GM10266 (cell line): ENCODE measurements at regions not wholly inside any gene's neighbourhood (a gene's known extent, or its start where the extent isn't known, plus 50 kb on each side); places are given as distances from the start of the nearest gene placed in this dataset.

ENCODE experiments used
- DNase-seq: peaks from one replicate; pipeline ENCODE4 v3.0.0; 2012; ENCODE audit errors: extremely low spot score
- CTCF ChIP-seq: IDR thresholded peaks from 2 replicates; pipeline ENCODE4 v1.5.1; 2012; ENCODE audit warnings: mild to moderate bottlenecking, low read depth; ENCODE audit not compliant: control insufficient read depth, insufficient read depth; ENCODE audit errors: missing control alignments

GRCh38 chr10:65294329-65294728 lies 1631.5 kb upstream of the LRRTM3 start:
- no peak for TF ChIP-seq CTCF
- no peak for DNase-seq

DNA sequence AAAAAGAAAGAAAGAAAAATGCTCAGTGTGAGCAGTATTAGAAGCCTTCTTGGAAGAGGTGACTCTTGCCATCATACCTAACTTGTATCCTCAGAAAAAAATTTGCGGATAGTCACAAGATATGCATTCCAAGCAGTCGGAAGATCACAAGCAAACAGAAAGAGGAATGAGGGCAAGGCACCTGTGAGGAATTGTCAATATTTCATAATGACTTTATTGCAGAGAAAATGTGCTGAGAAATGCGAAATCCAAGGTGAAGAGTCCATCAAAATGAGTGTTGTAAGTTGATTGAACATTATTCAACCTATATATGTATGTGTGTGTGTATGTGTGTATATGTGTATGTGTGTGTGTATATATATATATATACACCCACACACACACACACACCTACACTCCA lies 1624.7 kb upstream of the LRRTM3 start:
- no peak for DNase-seq
- TF ChIP-seq CTCF = no peak

GRCh38 chr10:65306201-65306600 lies 1619.6 kb upstream of the LRRTM3 start:
- no peak for DNase-seq
- TF ChIP-seq CTCF = no peak

- DNase-seq = no peak
- no peak for TF ChIP-seq CTCF
Observed at GRCh38 chr10:65312876-65313275, 1613.0 kb upstream of the LRRTM3 start.

DNA sequence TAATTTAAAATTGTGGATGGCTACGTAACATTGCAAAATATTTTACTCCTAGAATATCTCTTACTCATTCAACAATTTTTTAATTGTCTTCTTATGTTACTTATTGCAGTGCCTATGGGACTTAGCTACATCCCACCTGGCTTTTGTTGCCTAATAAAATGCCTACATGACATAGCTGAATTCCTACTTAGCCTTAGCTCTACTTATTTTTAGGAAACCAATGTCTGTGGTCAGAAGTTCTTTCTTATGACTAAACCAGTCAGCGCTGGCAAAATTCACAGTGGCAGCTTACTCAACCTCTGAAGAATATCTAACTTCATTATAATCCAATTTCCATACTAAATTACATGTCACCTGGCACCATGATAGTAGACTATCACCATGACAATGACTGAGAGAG lies 1612.4 kb upstream of the LRRTM3 start:
- no peak for TF ChIP-seq CTCF
- DNase-seq = no peak

GRCh38 chr10:65314253-65314652 lies 1611.6 kb upstream of the LRRTM3 start:
- no peak for DNase-seq
- TF ChIP-seq CTCF = no peak

DNA sequence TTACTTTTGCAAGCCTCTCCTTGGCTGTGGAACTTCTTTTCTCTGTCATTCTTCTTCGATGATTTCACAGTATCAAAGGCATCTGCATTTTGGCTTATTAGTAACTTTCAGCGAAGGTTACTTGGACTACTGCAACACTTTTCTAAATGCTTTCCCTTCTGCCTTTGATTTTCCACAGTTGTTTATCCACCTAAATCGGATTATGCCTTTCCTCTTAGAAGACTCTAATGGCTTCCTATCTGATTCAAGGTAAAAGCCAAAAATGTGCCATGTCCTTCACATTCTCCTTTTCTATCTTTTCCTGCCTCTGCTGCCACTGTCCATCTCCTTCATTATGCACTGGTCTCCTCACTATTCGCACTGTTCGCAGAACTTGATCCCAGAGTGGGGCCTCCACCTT lies 1606.3 kb upstream of the LRRTM3 start:
- DNase-seq = no peak
- TF ChIP-seq CTCF = no peak
